ENCODE measurements at regions not wholly inside any gene's neighbourhood (a gene's known extent, or its start where the extent isn't known, plus 50 kb on each side); places are given as distances from the start of the nearest gene placed in this dataset.

DNA sequence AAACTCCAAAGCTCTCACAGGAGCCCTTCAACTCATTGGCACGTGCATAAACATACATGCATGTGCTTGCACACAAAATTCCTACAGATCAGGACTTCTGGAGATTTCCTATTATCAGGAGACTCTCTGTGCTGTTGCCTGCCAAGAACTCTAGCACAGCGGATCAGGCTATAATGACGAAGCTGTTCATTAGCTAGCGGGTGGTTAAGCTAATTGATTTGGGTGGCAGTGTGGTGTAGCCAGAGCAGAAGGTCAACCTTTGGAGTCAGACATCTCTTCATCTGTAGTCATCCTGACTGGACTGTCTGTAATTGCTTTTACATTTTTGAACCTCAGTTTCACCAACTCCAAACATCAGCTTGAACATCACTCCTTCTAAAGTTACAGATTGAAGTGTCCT, 69.0 kb downstream of the KIF2B start:
- DNase-seq: no peak

DNA sequence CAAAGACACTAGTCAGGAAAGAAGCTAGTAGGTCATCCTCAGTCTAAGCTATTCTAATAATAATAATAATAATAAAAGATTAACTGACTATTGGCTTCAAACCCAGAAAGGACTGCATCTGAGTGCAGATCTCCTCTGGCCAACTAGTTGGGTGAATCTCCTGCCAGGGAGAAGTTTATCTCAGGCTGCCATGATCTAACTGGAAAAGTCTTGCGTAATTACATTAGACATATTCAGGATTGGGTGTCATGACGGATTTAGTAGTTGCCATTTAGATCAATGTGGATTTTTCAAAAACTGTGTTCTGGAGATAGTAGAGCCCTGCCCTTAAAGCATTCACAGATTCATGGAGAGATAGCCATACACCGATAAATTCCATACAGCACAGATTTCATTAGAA, 69.5 kb downstream of the KIF2B start:
- no peak for DNase-seq

DNA sequence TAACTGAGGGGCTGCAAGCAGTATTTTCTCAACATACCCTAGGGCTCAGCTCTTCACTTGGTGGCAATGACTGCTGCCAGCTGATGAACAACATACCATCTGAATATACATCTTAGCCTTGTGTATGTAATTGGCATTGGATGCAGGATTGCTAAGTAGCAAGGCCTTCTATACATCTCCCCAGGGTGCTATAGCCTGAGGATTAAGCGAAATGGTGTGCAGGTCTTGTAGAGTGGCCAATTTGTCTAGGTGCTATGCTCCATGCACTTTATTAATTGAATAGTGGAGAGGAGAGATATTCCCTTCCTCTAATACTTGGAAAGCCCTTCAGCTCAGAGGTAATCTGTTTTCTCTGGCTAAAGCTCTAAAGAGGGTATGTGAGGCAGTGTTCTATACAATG, 71.9 kb downstream of the KIF2B start:
- no peak for DNase-seq

DNA sequence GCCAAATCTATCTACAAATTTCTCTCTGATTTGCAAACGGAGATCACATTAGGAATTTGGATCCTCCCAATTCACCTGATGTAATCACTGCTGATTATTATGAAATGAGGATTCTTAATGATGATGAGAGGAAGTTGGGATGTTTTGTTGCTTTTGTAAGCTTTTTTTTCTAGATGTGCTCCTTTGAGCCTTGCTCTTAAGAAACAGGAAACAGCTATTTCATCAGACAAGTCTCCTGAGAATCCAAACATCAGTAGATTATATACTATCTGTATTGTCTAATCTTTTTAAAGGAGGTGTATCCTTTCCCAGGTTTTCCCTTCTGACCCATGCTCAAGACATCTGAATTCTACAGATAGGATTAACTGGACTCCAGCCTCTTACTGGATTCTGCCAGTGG, 73.3 kb downstream of the KIF2B start:
- no peak for DNase-seq

DNA sequence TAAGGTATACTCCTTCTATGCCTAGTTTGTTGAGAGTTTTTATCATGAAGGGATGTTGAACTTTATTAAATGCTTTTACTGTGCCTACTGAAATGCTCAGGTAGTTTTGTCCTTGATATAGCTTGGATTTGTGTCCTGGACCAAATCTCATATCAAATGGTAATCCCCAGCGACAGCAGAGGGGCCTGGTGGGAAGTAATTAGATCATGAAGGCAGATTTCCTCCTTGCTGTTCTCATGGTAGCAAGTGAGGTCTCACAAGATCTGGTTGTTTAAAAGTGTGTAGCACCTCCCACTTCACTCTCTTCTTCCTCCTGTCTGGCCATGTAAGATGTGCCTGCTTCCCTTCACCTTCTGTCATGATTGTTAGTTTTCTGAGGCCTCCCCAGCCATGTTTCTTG, 78.2 kb downstream of the KIF2B start:
- no peak for DNase-seq

DNA sequence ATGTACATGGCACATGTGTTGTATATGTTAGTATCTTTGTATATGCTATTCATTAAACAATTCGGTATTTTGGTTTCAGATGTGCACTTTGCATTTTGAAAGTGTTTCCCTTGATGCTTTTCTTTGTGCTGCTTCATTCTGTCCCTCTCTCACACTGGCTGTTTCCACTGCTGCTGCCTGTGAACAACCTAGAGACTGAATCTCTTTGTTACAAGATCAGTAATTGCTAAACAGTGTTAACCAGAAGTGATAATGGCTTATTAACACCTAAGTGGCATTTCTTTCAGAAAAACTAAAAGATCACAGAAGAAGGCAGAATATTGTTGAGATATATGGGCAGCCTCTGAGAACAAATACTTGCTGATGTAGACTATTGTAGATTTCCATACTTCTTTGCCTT, 84.7 kb downstream of the KIF2B start:
- DNase-seq: no peak

DNA sequence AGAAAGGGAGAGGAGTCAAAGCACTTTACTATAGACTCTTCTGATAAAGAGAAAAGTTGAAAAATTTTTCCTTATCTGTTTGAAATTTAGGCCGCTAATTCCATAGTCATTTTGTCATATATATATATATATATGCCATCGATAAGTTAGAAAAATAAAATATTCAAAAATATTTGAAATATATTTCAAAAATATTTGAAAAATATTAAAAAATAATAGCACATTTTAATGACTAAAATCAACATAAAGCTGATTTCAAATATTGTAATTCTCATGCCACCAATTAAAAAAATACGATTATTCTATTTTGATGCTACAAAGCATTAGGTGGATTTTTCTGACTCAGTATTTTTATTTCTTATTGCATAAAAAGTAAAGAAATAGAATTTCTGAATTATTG, 87.1 kb downstream of the KIF2B start:
- no peak for DNase-seq

DNA sequence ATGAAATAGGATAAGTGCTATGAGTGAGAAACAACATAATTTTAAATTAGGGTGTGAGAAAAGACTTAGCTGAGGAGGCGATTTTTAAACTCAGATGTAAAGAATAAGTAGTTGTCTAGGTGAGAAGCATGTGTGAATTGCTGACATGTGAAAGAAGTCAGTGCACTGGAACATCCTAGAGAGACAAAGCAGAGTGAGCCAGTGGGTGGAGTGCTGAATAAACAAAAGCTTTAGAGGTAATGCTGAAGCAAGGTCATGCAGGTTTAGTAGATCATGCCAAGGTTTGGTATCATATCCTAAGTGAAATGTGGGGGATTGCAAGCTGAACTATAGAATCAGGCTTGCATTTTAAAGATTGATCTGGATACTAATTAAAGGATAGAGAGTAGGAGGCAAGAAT, 89.4 kb downstream of the KIF2B start:
- DNase-seq: no peak

DNA sequence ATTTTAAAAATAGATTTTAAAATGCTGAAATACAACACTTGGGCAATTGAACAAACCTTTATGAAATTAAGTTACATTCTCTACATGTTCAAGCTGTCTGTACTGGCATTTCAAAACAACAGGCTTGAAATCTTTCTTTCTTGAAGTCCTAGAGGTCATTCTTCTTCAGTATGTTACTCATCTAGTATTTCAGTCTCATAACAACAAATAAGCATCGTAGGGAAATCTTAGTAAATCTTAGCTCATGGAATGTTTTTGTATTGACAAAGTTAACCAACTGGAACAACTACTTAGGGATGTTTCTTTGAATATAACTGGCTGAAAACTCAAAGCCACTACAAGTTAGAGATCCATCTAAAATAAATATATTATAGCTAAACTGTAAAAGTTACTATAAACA, 96.6 kb downstream of the KIF2B start:
- no peak for DNase-seq

DNA sequence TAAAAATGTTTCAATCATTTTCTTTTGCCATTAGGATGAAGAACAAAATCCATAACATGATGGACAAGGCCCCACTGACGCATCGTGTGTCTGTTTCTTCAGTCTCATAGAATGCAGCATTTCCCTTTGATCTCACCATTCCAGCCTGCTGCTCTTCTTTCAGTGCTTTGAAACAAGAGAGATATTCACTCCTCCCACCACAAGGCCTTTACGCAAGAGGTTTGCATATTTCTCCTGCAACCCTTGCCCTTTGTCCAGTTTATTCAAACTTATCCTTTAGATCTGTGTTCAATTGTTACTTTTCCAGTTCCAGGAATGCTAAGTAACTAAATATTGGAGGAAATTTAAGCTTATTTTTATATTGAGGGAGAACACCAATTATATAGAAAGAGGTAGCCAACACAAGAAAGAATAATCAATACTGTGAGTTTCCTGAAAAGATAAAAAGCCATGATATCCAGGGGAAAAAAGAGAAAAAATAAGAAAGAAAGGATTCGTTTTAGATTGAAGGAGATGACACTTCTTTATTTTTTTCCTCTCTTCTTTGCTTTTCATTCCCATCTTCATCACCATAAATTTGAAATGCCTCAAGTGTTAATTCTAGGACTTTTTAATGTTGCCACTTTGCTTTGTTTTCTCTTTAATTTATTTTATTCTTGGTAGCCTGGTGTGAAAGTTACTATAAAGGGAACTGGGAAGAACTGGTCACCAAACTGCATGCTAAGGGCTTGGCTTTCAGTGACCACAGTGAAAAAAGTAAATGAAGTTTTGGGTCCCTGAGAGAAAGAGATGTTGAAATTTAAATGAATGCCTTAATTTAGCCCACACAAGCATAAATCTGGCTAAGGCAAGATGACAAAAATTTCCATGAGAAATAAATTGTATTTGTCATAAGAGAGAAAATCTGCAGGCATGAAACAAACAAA, 102.1 kb downstream of the KIF2B start:
- no peak for DNase-seq

DNA sequence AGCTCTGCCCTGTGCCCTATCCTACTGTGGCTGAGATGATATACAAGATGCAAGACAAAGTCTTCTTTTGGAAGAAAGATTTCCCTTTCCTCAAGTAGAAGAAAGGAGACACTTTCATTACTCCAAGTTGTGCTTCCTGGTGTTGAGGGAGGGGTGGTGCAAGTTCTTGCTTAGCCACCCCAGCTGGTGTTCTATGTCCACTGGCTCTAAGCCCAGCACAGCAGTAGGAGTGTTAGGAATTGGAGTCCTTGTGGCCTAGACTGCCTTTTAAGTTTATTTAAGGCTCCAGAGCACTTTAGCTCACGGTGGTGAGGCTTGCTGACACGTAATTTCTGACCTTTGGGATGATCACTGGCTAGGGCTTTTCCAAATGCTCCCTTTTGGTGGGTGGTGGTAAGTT, 109.7 kb downstream of the KIF2B start:
- no peak for DNase-seq

DNA sequence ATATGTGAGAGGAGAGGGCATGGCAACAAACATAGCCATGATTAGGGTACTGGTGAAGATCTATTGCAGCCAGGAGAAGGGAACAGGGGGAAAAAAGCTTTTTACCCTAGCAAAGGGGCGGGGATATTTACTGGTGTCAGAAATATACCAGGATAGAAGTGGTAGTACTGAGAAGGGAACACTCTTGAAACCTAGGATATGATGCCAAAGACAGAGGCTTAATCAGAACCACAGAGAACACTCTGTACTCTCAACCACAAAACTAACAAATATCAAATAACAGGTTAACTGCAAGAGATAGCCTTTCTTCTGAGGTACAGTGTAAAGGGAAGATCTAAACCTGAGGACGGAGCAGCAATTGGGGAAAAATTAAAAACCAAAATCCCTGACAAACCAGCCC, 112.2 kb downstream of the KIF2B start:
- no peak for DNase-seq

DNA sequence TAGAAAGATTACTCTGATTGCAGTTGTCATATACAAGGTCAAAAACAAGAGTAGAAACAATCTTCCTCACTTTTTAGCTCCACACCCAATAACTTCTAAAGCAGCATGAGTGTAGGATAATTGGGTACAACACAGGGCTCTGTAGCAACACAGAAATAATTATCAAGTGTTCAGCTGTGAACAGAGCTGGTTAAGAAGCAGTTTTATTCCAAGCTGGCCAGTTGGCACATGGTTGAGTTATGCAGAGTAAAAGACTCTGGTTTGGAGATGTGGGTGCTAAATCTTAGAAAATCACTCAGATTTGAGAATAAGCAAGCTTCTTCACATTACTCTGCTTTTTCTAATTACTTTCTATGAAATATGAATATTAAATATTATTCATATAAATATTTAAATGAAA, 118.5 kb downstream of the KIF2B start:
- no peak for DNase-seq

DNA sequence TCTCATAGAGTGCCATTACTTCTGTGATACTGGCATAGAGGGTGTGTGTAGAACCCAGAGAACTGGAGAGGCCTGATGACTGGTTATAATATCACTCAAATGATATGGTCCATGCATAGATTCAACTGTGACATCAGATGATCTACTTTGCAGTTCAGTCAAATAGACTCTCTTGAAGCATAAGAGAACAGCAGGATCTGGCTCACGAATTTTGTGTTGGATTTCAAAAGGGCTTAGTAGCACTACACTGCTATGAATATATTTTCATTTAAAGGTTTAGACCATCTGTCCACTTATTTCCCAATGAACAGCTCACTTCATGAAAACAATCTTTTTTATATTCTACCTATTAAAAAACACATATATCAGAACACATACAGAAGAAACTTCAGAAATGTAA, 119.7 kb downstream of the KIF2B start:
- no peak for DNase-seq

DNA sequence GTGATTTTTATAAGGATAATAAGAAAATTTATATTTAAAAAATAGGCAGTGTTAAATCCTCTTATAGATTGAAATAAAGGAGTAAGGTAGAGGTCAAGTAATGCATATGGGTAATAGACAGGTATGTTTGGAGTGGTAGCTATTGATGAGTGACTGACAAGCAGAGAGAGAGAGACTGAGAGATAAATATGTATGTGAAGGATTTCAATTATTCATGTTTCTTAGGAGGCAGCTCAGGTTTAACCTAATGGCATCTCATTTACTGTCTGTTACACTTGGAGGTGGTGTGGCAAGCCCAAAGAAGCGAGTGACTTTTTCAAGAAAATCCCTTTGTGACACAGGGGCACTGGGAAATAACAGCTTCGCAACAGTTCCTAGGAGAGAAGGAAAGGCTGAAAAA, 120.2 kb downstream of the KIF2B start:
- no peak for DNase-seq

DNA sequence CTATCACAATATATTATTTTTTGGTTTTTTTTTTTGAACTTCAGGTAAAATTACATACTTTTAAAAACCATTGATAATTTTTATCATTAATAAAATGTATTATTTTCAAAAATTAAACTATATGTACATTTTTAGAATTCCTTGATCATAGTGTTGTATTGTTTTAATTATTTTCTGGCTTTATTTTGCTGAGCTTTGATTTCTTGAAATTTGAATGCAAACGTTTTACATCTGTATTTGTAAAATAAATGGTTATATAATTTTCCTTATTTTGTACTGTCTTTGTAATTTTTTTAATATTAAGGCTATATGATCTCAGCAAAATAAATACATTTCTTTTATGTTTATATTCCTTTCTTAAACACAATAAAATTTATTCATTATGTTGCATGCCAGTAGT, 125.6 kb downstream of the KIF2B start:
- DNase-seq: no peak

DNA sequence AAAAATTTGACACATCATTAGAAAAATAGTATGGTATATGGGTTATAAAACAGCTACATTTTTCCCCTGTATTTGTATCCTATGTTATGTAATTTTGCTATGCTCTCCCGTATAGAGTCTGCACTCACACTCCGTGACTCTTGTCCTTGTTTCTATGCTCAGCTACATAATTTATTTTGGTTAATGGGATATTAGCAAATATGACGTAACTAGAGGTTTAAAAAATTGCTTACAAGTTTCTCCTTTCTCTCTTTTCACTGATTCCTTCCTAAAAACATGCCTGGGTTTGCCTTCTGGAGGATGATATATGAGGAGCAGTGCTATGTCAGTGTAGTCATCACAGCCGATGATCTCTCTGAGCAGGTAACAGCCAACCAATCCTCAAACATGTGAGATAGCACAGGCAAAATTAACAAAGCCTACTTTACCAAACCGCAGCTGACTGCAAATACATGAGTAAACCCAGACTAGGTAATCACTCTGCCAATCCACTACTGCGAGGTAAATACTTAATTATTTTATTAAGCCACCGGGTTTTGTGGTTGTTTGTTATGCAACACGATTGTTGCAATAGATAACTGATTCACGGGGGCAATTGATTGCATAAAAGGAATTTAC, 126.9 kb downstream of the KIF2B start:
- no peak for DNase-seq

DNA sequence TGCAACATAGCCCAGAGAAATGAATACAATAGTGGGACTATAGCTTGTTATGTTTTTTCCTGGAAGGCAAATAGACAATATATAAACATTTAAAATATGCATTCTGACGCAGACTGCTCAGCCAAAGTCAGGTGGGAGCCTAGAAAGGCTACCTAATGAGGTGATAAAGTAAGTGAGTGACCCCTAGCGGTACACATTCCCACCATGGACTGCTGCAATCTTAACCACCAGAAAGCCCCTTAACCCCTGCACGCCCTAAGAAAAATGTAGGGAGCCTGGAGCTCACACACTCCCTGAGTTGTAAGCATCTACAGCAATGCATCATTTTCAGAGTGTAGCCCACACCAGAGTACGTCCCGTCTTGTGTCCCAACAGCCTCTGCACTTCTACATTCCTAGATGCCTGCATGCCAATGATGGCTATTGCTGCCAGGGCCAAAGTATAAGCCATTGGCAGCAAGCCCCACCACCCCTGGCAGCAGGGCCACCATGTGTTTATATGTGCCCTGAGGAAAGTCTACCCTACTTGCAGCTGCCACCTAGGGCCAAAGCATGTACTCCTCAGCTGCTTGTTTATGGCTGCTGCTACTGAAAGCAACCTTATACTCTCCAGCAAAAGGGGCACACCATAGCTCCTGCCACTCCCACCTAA, 127.6 kb downstream of the KIF2B start:
- DNase-seq: no peak

DNA sequence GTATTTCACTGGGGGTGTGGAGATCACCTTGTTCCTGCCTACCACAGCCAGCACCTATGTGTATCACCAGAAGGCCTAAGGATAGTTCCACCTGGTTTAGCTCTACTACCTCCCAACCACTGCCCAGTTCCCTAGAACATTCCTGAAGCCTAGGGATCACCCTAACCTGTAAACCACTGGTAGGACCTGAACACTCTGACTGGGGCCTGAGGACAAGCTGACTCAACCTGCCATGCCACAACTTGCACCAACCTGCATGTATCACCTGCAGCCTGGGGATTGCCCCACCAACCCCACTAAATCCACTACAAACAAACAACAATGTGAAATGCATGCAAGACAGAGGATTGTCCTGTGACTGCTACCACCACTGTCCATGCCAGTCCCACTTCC, 128.1 kb downstream of the KIF2B start:
- no peak for DNase-seq

DNA sequence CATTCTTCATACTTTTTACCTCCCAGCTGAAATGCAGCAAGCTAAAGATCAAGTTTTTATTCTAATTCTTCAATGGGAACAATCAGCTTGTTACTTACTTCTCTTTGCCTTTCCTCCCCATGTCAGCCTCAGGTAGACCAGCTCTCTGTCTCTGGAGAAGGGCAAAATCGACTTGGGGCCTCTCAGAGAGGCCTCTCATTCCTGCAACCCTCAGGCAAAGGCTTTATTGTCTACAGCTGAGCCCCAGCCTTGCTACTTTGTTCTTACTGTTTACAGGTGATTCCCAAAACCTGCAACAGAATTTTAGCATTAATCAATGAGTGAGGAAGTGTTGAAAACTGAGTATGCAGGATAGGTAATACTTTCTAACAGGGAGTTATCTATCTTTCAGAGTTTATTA, 148.6 kb downstream of the KIF2B start:
- DNase-seq: no peak

DNA sequence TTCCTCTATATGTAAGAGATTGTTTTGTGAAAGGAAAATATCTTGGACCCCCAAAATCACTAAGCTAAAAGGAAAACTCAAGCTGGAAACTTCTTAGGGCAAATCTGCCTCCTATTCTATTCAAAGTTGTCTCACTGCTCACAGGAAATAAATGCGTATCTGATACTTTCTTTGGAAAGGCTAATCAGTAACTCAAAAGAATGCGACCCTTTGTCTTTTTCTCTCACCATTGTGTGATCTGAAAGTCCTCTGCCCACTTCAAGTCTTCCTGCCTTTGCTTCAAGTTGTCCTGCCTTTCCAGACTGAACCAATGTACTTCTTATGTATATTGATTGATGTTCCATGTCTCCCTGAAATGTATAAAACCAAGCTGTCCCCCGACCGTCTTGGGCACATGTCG, 157.3 kb downstream of the KIF2B start:
- no peak for DNase-seq

DNA sequence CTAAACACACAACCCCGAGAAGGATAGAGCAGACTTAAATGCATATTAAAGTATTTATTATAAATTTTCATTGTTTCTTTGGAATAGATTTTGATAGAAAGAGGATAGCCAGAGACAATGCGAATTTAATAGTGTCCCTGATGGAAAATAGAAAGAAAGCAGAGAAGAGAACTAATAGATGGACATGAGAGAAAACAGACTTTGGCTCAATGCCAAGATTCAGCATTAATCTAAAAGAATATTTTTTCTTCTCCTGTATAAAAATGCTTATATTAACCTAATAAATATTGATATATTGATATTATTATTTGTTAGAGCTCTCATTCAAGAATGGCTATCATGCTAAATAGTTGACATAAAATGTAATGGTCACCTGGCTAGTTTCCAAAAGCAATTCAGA, 173.4 kb downstream of the KIF2B start:
- no peak for DNase-seq

DNA sequence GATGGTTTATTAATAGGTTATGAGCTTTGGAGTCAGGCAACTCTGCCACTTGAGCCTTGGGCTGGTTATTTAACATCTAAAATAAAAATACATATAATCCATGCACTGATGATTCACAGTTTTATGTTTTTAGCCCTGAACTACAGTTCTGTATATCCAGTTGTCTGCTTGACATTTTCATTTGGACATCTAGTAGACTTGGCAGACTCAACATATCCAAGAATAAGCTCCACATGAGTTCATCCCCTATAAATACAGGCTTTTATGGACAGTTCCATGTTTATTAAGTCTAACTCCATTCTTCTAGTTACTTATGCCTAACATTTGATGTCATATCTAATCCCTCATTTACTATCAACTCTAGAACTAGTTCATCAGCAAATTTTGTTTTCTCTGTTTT, 174.2 kb downstream of the KIF2B start:
- no peak for DNase-seq

DNA sequence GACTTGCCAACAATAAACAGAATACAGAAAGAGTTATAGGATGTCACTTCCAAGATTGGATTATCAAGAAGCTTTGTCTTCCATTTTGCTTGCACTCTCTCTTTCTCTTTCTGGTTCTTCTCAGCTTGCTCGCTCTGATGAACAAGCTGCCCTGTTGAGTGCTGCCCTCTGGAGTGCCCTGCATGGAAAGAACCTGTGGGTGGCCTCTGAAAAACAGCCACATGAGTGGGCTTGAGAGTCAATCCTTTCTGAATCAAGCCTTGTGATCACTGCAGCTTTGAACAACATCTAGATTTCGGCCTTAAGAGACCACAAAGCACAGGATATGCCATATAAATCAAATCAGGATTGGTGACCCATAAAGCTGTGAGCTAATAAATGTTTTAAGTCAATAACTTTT, 185.1 kb downstream of the KIF2B start:
- DNase-seq: no peak
